Suprapubic skin (tissue), 4 donors: ENCODE measurements at regions not wholly inside any gene's neighbourhood (a gene's known extent, or its start where the extent isn't known, plus 50 kb on each side); places are given as distances from the start of the nearest gene placed in this dataset.

Experiments
- EP300 ChIP-seq: sonication (generic); formaldehyde crosslinking; IDR thresholded peaks from one replicate; pipeline ENCODE4 v1.6.1; 2017; ENCODE audit warnings: antibody characterized with exemption
- POLR2A ChIP-seq, 2 donors: fragments of 450-650 bp; IDR thresholded peaks; one replicate each; pipeline ENCODE4 v1.6.1; 2017; ENCODE audit warnings: antibody characterized with exemption in 2 of 2, mild to moderate bottlenecking in 2 of 2, moderate library complexity in 2 of 2
- POLR2AphosphoS5 ChIP-seq, 3 donors: sonication (generic); formaldehyde crosslinking; IDR thresholded peaks; one replicate each; pipeline ENCODE4 v1.6.1; 2017; ENCODE audit warnings: antibody characterized with exemption in 3 of 3
- TF ChIP-seq, protein P1 (sequence below), 2 donors: fragments of 200-600 bp in 1 of 2; fragments of 450-650 bp in 1 of 2; sonication (generic) in 1 of 2; IDR thresholded peaks; one replicate each; pipeline ENCODE4 v1.5.1; 2016 to 2019; ENCODE audit warnings: antibody characterized with exemption in 2 of 2, mild to moderate bottlenecking in 1 of 2, moderate library complexity in 1 of 2

DNA sequence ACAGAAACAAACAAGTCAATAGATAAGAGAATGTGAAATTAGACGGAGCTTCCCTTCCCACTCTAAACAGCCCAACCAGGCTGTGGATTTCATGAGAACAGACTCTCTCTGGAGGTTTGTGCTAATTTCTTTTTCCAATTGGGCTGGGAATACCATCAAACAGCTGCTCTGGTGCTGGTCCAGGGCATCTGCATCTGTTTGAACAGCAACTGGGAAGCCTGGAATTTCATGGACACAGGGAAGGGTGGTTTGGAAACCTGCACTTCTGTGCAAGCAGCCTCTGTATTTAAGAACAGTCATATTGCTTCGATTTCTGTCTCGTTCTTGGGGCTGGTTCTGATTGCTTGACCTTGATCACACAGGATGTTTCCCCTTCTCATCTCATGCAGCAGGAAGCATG lies 88.7 kb downstream of the FOXL1 start:
- TF ChIP-seq, protein P1, sequence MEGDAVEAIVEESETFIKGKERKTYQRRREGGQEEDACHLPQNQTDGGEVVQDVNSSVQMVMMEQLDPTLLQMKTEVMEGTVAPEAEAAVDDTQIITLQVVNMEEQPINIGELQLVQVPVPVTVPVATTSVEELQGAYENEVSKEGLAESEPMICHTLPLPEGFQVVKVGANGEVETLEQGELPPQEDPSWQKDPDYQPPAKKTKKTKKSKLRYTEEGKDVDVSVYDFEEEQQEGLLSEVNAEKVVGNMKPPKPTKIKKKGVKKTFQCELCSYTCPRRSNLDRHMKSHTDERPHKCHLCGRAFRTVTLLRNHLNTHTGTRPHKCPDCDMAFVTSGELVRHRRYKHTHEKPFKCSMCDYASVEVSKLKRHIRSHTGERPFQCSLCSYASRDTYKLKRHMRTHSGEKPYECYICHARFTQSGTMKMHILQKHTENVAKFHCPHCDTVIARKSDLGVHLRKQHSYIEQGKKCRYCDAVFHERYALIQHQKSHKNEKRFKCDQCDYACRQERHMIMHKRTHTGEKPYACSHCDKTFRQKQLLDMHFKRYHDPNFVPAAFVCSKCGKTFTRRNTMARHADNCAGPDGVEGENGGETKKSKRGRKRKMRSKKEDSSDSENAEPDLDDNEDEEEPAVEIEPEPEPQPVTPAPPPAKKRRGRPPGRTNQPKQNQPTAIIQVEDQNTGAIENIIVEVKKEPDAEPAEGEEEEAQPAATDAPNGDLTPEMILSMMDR (IDR thresholded peaks at IDR 0.05), result no peak
- TF ChIP-seq POLR2AphosphoS5 (IDR thresholded peaks at IDR 0.05), result no peak
- no peak for TF ChIP-seq EP300
- TF ChIP-seq POLR2A (IDR thresholded peaks at IDR 0.05), result no peak
